ENCODE measurements at regions not wholly inside any gene's neighbourhood (a gene's known extent, or its start where the extent isn't known, plus 50 kb on each side); places are given as distances from the start of the nearest gene placed in this dataset.

- no peak overlapping the region for H3K4me2 ChIP-seq (ENCODE audit: low read length)
- H3K27me3 ChIP-seq (ENCODE audit: insufficient read depth, low read length) = no peaks in the 10 kb centered on the region
- no peaks in the 10 kb centered on the region for H3K4me1 ChIP-seq (ENCODE audit: insufficient read depth, low read length, severe bottlenecking)
- no peak overlapping the region for H3K4me3 ChIP-seq (ENCODE audit: low read depth, low read length, poor library complexity, severe bottlenecking)
- H3K9me2 ChIP-seq (ENCODE audit: low read depth, low read length) = no peaks in the 10 kb centered on the region
- H3F3A ChIP-seq (ENCODE audit: insufficient read depth, low read length) = no peaks in the 10 kb centered on the region
- no peak overlapping the region for H3K9ac ChIP-seq (ENCODE audit: low read length)
- no peaks in the 10 kb centered on the region for H3K79me2 ChIP-seq (ENCODE audit: insufficient read depth, low read length)
- no peaks in the 10 kb centered on the region for H3K36me3 ChIP-seq (ENCODE audit: insufficient read depth, low read length)
- H3K27ac ChIP-seq (ENCODE audit: low read depth, low read length, poor library complexity, severe bottlenecking) = no peak overlapping the region
- no peak overlapping the region for H2AFZ ChIP-seq (ENCODE audit: low read length)
- TF ChIP-seq EZH2 (IDR thresholded peaks at IDR 0.05; ENCODE audit: borderline replicate concordance, low read length) = no peak
- TF ChIP-seq, protein P1, sequence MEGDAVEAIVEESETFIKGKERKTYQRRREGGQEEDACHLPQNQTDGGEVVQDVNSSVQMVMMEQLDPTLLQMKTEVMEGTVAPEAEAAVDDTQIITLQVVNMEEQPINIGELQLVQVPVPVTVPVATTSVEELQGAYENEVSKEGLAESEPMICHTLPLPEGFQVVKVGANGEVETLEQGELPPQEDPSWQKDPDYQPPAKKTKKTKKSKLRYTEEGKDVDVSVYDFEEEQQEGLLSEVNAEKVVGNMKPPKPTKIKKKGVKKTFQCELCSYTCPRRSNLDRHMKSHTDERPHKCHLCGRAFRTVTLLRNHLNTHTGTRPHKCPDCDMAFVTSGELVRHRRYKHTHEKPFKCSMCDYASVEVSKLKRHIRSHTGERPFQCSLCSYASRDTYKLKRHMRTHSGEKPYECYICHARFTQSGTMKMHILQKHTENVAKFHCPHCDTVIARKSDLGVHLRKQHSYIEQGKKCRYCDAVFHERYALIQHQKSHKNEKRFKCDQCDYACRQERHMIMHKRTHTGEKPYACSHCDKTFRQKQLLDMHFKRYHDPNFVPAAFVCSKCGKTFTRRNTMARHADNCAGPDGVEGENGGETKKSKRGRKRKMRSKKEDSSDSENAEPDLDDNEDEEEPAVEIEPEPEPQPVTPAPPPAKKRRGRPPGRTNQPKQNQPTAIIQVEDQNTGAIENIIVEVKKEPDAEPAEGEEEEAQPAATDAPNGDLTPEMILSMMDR (IDR thresholded peaks at IDR 0.05; ENCODE audit: low read length) = no peak
- H4K20me1 ChIP-seq (ENCODE audit: insufficient read depth, low read length) = no peaks in the 10 kb centered on the region
- H3K9me3 ChIP-seq (ENCODE audit: low read length) = no peaks in the 10 kb centered on the region
Measured at GRCh38 chr12:105756961-105757360, 381.8 kb downstream of the NUAK1 start.

DNA sequence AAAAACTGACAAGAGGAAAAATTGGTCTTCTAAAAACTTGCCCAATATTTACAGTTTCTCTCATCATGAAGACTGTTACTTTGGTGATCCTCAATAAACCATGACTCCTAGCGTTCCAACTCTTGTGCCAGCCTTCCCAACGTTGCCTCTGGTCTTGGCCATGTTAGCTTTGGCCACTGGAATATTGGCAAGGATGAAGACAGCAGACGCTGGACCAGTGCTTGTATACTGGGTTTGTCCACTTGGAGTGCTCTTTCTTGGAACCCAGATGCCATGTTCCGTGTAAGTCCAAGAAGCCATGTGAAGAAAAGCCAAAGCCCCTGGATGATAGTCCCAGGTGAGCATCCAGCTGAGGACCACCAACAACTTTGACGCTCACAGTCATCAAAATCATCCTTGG, 379.6 kb downstream of the NUAK1 start:
- H3K9ac ChIP-seq (ENCODE audit: low read length) = no peak overlapping the region
- H3K4me3 ChIP-seq (ENCODE audit: low read depth, low read length, poor library complexity, severe bottlenecking) = no peak overlapping the region
- TF ChIP-seq EZH2 (IDR thresholded peaks at IDR 0.05; ENCODE audit: borderline replicate concordance, low read length) = no peak
- TF ChIP-seq, protein P1 (IDR thresholded peaks at IDR 0.05; ENCODE audit: low read length) = no peak
- no peaks in the 10 kb centered on the region for H3F3A ChIP-seq (ENCODE audit: insufficient read depth, low read length)
- H4K20me1 ChIP-seq (ENCODE audit: insufficient read depth, low read length) = no peaks in the 10 kb centered on the region
- H3K27ac ChIP-seq (ENCODE audit: low read depth, low read length, poor library complexity, severe bottlenecking) = no peak overlapping the region
- no peaks in the 10 kb centered on the region for H3K4me1 ChIP-seq (ENCODE audit: insufficient read depth, low read length, severe bottlenecking)
- H3K27me3 ChIP-seq (ENCODE audit: insufficient read depth, low read length) = no peaks in the 10 kb centered on the region
- H3K9me3 ChIP-seq (ENCODE audit: low read length) = no peaks in the 10 kb centered on the region
- no peaks in the 10 kb centered on the region for H3K36me3 ChIP-seq (ENCODE audit: insufficient read depth, low read length)
- H3K79me2 ChIP-seq (ENCODE audit: insufficient read depth, low read length) = no peaks in the 10 kb centered on the region
- H2AFZ ChIP-seq (ENCODE audit: low read length) = no peak overlapping the region
- H3K9me2 ChIP-seq (ENCODE audit: low read depth, low read length) = no peaks in the 10 kb centered on the region
- H3K4me2 ChIP-seq (ENCODE audit: low read length) = no peak overlapping the region

DNA sequence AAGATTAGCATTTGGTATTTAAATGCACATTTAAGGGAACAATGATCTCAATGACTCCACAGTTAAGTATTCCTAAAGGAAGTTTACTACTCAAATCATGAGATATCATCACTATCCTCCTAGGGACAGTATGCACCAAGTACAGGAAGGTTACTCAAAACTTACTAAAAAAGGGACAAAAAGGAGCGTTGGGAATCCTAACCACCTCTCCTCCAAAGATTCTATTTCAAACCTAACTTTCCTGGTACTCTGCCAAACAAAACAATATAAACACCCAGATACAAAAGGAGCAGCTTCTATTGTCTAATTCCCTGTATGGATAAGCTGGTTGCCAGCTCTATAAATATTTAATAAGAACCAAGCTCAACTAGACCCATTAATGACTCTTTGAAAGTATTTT, 377.7 kb downstream of the NUAK1 start:
- Histone ChIP-seq H3K9ac (ENCODE audit: low read length) (no peak overlapping the region), H3K36me3 (ENCODE audit: insufficient read depth, low read length) (no peaks in the 10 kb centered on the region), H3K79me2 (ENCODE audit: insufficient read depth, low read length) (no peaks in the 10 kb centered on the region), H3K4me1 (ENCODE audit: insufficient read depth, low read length, severe bottlenecking) (no peaks in the 10 kb centered on the region), H3K27ac (ENCODE audit: low read depth, low read length, poor library complexity, severe bottlenecking) (no peak overlapping the region), H3K4me3 (ENCODE audit: low read depth, low read length, poor library complexity, severe bottlenecking) (no peak overlapping the region), H4K20me1 (ENCODE audit: insufficient read depth, low read length) (no peaks in the 10 kb centered on the region), H2AFZ (ENCODE audit: low read length) (no peak overlapping the region), H3K9me3 (ENCODE audit: low read length) (no peaks in the 10 kb centered on the region), H3K27me3 (ENCODE audit: insufficient read depth, low read length) (no peaks in the 10 kb centered on the region), H3F3A (ENCODE audit: insufficient read depth, low read length) (no peaks in the 10 kb centered on the region), H3K9me2 (ENCODE audit: low read depth, low read length) (no peaks in the 10 kb centered on the region), H3K4me2 (ENCODE audit: low read length) (no peak overlapping the region)
- TF ChIP-seq, protein P1 (IDR thresholded peaks at IDR 0.05; ENCODE audit: low read length) = no peak

Data from OCI-LY1 (cell line).